ENCODE measurements at regions not wholly inside any gene's neighbourhood (a gene's known extent, or its start where the extent isn't known, plus 50 kb on each side); places are given as distances from the start of the nearest gene placed in this dataset.
A peak's percentile ranks its signal among the peaks of the same experiment; 100 is the strongest.

DNA sequence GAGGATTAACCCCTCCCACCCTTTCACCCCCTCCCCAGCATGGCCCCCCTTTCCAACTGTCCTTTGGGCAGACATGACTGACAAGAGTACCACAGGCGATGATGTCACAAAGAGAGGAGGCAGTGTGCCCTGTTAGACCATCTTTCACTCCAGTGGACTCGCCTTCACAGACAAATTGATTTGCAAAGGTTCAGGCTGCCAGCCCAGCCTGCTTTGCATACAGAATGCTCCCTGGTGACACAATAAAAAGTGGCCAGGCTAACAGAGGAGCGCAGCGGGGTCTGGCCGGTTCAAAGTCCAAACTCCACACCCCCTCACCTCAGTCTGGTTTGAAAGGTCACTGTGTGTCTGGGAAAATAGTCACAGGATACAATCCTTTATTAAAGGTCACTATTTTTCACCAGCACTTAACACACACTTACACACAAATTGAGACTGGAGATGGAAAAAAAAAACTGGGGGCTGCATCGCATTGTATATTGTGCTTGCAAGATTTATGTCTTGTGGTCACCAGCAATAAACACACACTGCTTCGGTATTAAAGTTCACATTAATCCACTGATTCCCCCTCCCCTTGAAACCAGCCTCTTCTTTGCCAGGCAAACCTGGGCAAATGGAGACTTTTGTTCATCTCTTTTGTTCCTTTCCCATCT, 236.9 kb downstream of the BCL11A start:
- TF ChIP-seq, protein P1, sequence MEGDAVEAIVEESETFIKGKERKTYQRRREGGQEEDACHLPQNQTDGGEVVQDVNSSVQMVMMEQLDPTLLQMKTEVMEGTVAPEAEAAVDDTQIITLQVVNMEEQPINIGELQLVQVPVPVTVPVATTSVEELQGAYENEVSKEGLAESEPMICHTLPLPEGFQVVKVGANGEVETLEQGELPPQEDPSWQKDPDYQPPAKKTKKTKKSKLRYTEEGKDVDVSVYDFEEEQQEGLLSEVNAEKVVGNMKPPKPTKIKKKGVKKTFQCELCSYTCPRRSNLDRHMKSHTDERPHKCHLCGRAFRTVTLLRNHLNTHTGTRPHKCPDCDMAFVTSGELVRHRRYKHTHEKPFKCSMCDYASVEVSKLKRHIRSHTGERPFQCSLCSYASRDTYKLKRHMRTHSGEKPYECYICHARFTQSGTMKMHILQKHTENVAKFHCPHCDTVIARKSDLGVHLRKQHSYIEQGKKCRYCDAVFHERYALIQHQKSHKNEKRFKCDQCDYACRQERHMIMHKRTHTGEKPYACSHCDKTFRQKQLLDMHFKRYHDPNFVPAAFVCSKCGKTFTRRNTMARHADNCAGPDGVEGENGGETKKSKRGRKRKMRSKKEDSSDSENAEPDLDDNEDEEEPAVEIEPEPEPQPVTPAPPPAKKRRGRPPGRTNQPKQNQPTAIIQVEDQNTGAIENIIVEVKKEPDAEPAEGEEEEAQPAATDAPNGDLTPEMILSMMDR (IDR thresholded peaks at IDR 0.05): no peak
- DNase-seq (no peak), ATAC-seq (peak; percentile 44)
- no peaks in the 10 kb centered on the region for H3K36me3 ChIP-seq (ENCODE audit: low read depth)
- no peak overlapping the region for H3K4me3 ChIP-seq
- intact Hi-C loops (cut with DNase I, micrococcal nuclease): no loop called here
- no peaks in the 10 kb centered on the region for H3K9me3 ChIP-seq
- no peaks in the 10 kb centered on the region for H3K4me1 ChIP-seq (ENCODE audit: low read depth)

DNA sequence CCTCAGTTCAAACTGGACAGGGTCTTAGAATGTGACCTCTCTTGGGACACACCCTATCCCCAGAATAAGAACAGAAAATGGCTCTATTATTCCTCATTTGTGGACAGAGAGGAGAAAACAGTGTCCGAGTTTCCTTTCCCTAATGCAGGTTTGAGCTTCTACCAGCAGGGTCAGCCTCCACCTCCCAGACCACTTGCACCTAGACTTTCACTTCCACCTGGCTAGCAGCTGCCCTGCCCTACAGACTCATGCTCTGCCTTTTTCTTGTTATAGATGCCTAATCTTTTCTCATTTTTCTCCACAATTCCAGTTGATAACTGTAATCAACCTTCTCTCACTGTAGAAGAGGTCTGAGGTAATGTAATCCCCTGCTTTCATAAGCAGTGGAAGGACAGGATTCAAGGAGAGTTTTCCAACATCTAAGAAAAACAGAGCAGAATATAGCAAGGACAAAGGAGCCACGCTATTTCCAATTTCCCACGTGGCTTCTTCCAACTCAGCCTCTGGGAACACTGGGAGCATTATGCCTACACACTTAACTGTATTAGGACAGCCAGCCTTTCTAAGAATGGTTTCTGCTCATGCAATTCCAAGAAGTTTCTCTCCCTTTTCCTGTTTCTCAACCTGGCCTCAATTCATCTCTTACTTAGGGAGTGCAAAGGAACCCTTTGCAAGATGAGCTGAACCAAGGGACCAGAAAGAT, 239.8 kb downstream of the BCL11A start:
- H3K9me3 ChIP-seq: no peaks in the 10 kb centered on the region
- no peak overlapping the region for H3K4me3 ChIP-seq
- TF ChIP-seq, protein P1 (IDR thresholded peaks at IDR 0.05): no peak
- DNase-seq: no peak
- H3K4me1 ChIP-seq (ENCODE audit: low read depth): no peaks in the 10 kb centered on the region
- H3K36me3 ChIP-seq (ENCODE audit: low read depth): no peaks in the 10 kb centered on the region
- ATAC-seq: no peak
- intact Hi-C loops (cut with DNase I, micrococcal nuclease): no loop called here

DNA sequence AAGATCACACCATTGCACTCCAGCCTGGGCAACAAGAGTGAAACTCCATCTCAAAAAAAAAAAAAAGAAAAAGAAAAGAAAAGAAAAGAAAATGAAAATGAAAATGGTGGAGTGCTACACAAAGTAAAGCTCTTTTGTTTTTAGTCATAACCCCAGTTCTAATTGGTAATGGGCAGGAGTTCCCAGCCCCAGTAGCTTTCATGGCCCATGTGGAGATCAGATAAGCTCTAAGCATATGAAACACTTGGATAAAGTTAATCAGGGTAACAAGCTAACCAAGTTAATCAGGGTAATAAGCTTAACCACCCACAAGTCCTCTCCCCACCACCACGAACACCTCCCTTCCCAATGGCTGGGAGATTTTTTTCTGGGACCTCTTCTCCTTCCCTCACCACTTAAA, 240.8 kb downstream of the BCL11A start:
- no peak overlapping the region for H3K4me3 ChIP-seq
- TF ChIP-seq, protein P1 (IDR thresholded peaks at IDR 0.05): no peak
- no peaks in the 10 kb centered on the region for H3K36me3 ChIP-seq (ENCODE audit: low read depth)
- no peaks in the 10 kb centered on the region for H3K4me1 ChIP-seq (ENCODE audit: low read depth)
- DNase-seq: no peak
- no peaks in the 10 kb centered on the region for H3K9me3 ChIP-seq
- no peak for ATAC-seq
- intact Hi-C loops (cut with DNase I, micrococcal nuclease): no loop called here

DNA sequence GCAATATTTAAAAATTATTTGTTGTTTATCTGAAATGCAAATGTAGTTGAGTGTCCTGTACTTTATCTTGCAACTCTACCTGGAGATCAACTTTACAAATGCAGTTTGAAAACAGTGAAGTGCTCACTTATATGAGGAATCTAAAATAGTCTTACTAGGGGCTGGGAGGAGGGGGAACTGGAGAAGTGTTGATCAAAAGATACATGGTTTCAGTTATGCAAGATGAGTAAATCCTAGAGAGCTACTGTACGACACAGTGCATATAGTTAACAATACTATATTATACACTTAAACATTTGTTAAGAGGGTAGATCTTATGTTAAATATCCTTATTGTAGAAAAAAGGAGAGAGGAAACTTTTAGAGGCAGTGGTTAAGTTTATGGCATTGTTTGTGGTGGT, 241.9 kb downstream of the BCL11A start:
- Histone ChIP-seq H3K4me3 (no peak overlapping the region), H3K4me1 (ENCODE audit: low read depth) (peaks cover 4% of the 10 kb centered on the region), H3K9me3 (no peaks in the 10 kb centered on the region), H3K36me3 (ENCODE audit: low read depth) (no peaks in the 10 kb centered on the region)
- DNase-seq (no peak), ATAC-seq (no peak)
- TF ChIP-seq, protein P1 (IDR thresholded peaks at IDR 0.05): no peak
- intact Hi-C loops (cut with DNase I, micrococcal nuclease): no loop called here

DNA sequence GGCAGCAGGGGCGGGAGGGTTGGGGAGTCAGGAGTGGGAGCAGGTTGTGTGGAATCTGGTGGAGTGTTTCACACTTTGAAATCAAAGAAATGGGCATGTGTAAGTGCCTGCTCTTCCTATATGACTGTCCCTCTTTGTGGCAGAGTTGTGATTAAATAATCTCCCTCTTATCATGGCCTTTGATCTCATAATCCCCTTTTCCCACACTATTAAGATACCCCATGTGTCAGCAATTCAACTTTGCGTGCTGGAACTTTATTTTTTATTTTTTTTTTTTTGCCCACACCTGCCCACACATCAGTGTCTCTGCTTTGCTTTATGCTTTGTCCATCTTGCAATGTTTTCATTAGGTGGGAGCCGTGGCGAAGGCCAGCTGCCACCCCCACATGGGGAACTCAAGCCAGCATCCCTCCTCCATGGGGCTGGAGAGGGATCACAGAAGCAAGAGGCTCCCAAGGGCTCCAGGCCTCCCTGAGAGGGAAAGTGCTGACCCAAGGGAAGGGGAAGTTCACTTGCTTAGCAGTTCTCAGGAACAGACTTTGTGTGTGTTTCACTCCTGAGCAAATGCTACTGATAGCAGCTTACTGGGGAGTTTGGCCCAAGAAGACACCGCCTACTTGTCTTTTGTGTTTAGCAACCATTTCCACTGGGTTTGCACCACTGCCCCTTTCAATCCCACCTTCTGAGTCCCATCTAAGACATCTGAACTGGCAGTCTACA, 243.4 kb downstream of the BCL11A start:
- intact Hi-C loops (cut with DNase I, micrococcal nuclease): no loop called here
- no peak for ATAC-seq
- TF ChIP-seq, protein P1 (IDR thresholded peaks at IDR 0.05): no peak
- DNase-seq: no peak
- Histone ChIP-seq H3K9me3 (no peaks in the 10 kb centered on the region), H3K4me3 (no peak overlapping the region), H3K36me3 (ENCODE audit: low read depth) (no peaks in the 10 kb centered on the region), H3K4me1 (ENCODE audit: low read depth) (peaks cover 11% of the 10 kb centered on the region)
